IMR-90 (cell line): ENCODE measurements at regions not wholly inside any gene's neighbourhood (a gene's known extent, or its start where the extent isn't known, plus 50 kb on each side); places are given as distances from the start of the nearest gene placed in this dataset.

Experiments used
- ATAC-seq: fragments of 200-7000 bp; cut with Tn5 transposase; 2 replicates; pipeline ENCODE4 v1.9.1; 2020; ENCODE audit warnings: low read depth, mild to moderate bottlenecking, moderate library complexity
- BruUV-seq: library from RNA; stranded (reverse); fragments of 400-500 nt; replicated peaks from 2 replicates; lab custom pipeline; 2021; lab: Mats Ljungman, UMichigan
- CTCF ChIA-PET: fragments of 300-600 bp; formaldehyde crosslinking; extraction: SDS; loops from one replicate; lab custom pipeline; 2021; ENCODE audit warnings: antibody characterized with exemption; lab: Yijun Ruan, JAX
- POLR2A ChIA-PET: fragments of 300-600 bp; sonication (Branson Sonifier 250); formaldehyde crosslinking; loops from one replicate; lab custom pipeline; 2022; ENCODE audit warnings: antibody characterized with exemption; ENCODE audit not compliant: unreplicated experiment; lab: Charles Lee
- DNase-seq: peaks from one replicate; pipeline ENCODE4 v3.0.0; 2013
- H2AFZ ChIP-seq: replicated peaks from 2 replicates; pipeline ENCODE3; 2013; ENCODE audit warnings: low read length, mild to moderate bottlenecking; ENCODE audit not compliant: poor library complexity
- H2AK5ac ChIP-seq: 2 replicates; pipeline ENCODE4 v1.6.1; 2013; ENCODE audit warnings: low read depth, low read length, inconsistent platforms
- H2AK9ac ChIP-seq: replicated peaks from 2 replicates; pipeline ENCODE3; 2013; ENCODE audit warnings: mild to moderate bottlenecking, low read depth, low read length, moderate library complexity; ENCODE audit not compliant: poor library complexity
- H2BK120ac ChIP-seq: 2 replicates; pipeline ENCODE4 v1.6.1; 2013; ENCODE audit warnings: low read depth, low read length, inconsistent platforms
- H2BK15ac ChIP-seq: 3 replicates; pipeline ENCODE4 v1.6.1; 2013; ENCODE audit warnings: low read depth, low read length, inconsistent platforms
- H2BK20ac ChIP-seq: 2 replicates; pipeline ENCODE4 v1.6.1; 2013; ENCODE audit warnings: low read depth, mild to moderate bottlenecking, inconsistent platforms, low read length, moderate library complexity
- H2BK5ac ChIP-seq: 2 replicates; pipeline ENCODE4 v1.6.1; 2013; ENCODE audit warnings: mild to moderate bottlenecking, low read depth, low read length, inconsistent platforms; ENCODE audit not compliant: poor library complexity, severe bottlenecking
- H3K14ac ChIP-seq: replicated peaks from 2 replicates; pipeline ENCODE4 v1.6.1; 2013; ENCODE audit warnings: low read depth, low read length, inconsistent platforms
- H3K18ac ChIP-seq: 2 replicates; pipeline ENCODE4 v1.6.1; 2013; ENCODE audit warnings: low read depth, low read length, control low read depth
- H3K23ac ChIP-seq: 2 replicates; pipeline ENCODE4 v1.6.1; 2013; ENCODE audit warnings: low read depth, low read length, inconsistent platforms
- H3K27ac ChIP-seq: 2 replicates; pipeline ENCODE4 v1.5.1; 2013; ENCODE audit warnings: mild to moderate bottlenecking, control low read depth, low read length; ENCODE audit not compliant: insufficient read depth
- H3K27me3 ChIP-seq: 2 replicates; pipeline ENCODE4 v1.6.1; 2013; ENCODE audit warnings: low read length; ENCODE audit not compliant: control insufficient read depth, insufficient read depth
- H3K36me3 ChIP-seq: 2 replicates; pipeline ENCODE4 v1.6.1; 2013; ENCODE audit warnings: low read length, mixed read lengths; ENCODE audit not compliant: control insufficient read depth, insufficient read depth
- H3K4ac ChIP-seq: 2 replicates; pipeline ENCODE4 v1.6.1; 2013; ENCODE audit warnings: low read depth, low read length, inconsistent platforms
- H3K4me1 ChIP-seq: 2 replicates; pipeline ENCODE4 v1.6.1; 2013; ENCODE audit warnings: low read length, mixed read lengths; ENCODE audit not compliant: control insufficient read depth, insufficient read depth
- H3K4me2 ChIP-seq: 2 replicates; pipeline ENCODE4 v1.6.1; 2013; ENCODE audit warnings: low read depth, mild to moderate bottlenecking, control low read depth, low read length, moderate library complexity
- H3K4me3 ChIP-seq: 2 replicates; pipeline ENCODE4 v1.5.1; 2013; ENCODE audit warnings: low read depth, mild to moderate bottlenecking, control low read depth, low read length, moderate library complexity; ENCODE audit not compliant: insufficient read depth
- H3K56ac ChIP-seq: 2 replicates; pipeline ENCODE4 v1.6.1; 2013; ENCODE audit warnings: low read length, inconsistent platforms; ENCODE audit not compliant: insufficient read depth; ENCODE audit errors: extremely low read depth
- H3K79me1 ChIP-seq, 2 experiments: 2 replicates each; pipeline ENCODE4 v1.6.1; 2013; ENCODE audit warnings: low read length in 2 of 2, inconsistent platforms in 1 of 2, low read depth in 1 of 2
- H3K9ac ChIP-seq: 2 replicates; pipeline ENCODE4 v1.6.1; 2013; ENCODE audit warnings: low read depth, low read length, control low read depth
- H3K9me1 ChIP-seq: 2 replicates; pipeline ENCODE4 v1.6.1; 2013; ENCODE audit warnings: low read length, inconsistent platforms; ENCODE audit not compliant: insufficient read depth
- H3K9me3 ChIP-seq: 2 replicates; pipeline ENCODE4 v1.6.1; 2013; ENCODE audit warnings: low read length; ENCODE audit not compliant: control insufficient read depth, insufficient read depth
- H4K20me1 ChIP-seq: 2 replicates; pipeline ENCODE4 v1.6.1; 2013; ENCODE audit warnings: low read length, inconsistent platforms; ENCODE audit not compliant: insufficient read depth
- H4K5ac ChIP-seq: 2 replicates; pipeline ENCODE4 v1.6.1; 2013; ENCODE audit warnings: mild to moderate bottlenecking, low read depth, low read length, control low read depth
- H4K8ac ChIP-seq, 2 experiments: 2 replicates each; pipeline ENCODE4 v1.6.1; 2013; ENCODE audit warnings: low read depth in 2 of 2, low read length in 2 of 2, control low read depth in 1 of 2, inconsistent platforms in 1 of 2
- H4K91ac ChIP-seq: 2 replicates; pipeline ENCODE4 v1.6.1; 2013; ENCODE audit warnings: low read depth, low read length, inconsistent platforms; ENCODE audit not compliant: insufficient read depth
- BHLHE40 ChIP-seq: fragments of 150-350 bp; IDR thresholded peaks from 2 replicates; pipeline ENCODE4 v1.6.1; 2016; ENCODE audit warnings: mild to moderate bottlenecking, low read depth, low read length
- CEBPB ChIP-seq: IDR thresholded peaks from 2 replicates; pipeline ENCODE4 v1.6.1; 2012; ENCODE audit warnings: low read depth, low read length, improper control_type of control experiment
- CHD1 ChIP-seq: IDR thresholded peaks from 2 replicates; pipeline ENCODE4 v1.6.1; 2012; ENCODE audit warnings: low read depth, low read length, improper control_type of control experiment
- CTCF ChIP-seq: conservative IDR thresholded peaks from 2 replicates; pipeline ENCODE4 v1.5.1; 2012; ENCODE audit warnings: mild to moderate bottlenecking, low read depth, low read length, improper control_type of control experiment
- ELK1 ChIP-seq: fragments of 150-350 bp; IDR thresholded peaks from 2 replicates; pipeline ENCODE4 v1.6.1; 2016; ENCODE audit warnings: low read depth, mild to moderate bottlenecking, low read length, moderate library complexity, borderline replicate concordance
- FOS ChIP-seq: fragments of 150-350 bp; IDR thresholded peaks from 2 replicates; pipeline ENCODE4 v1.6.1; 2016; ENCODE audit warnings: low read depth, low read length
- MAFK ChIP-seq: IDR thresholded peaks from 2 replicates; pipeline ENCODE4 v1.6.1; 2012; ENCODE audit warnings: low read depth, low read length, improper control_type of control experiment
- MAZ ChIP-seq: IDR thresholded peaks from 2 replicates; pipeline ENCODE4 v1.6.1; 2012; ENCODE audit warnings: low read depth, mild to moderate bottlenecking, low read length, improper control_type of control experiment, moderate library complexity, borderline replicate concordance
- MXI1 ChIP-seq: IDR thresholded peaks from 2 replicates; pipeline ENCODE4 v1.6.1; 2012; ENCODE audit warnings: low read depth, mild to moderate bottlenecking, low read length, moderate library complexity, borderline replicate concordance
- NFE2L2 ChIP-seq: fragments of 150-350 bp; IDR thresholded peaks from 2 replicates; pipeline ENCODE4 v1.6.1; 2016; ENCODE audit warnings: low read depth, mild to moderate bottlenecking, low read length
- POLR2A ChIP-seq: IDR thresholded peaks from 2 replicates; pipeline ENCODE4 v1.6.1; 2012; ENCODE audit warnings: mild to moderate bottlenecking, low read depth, low read length
- RAD21 ChIP-seq: IDR thresholded peaks from 2 replicates; pipeline ENCODE4 v1.6.1; 2012; ENCODE audit warnings: low read length, improper control_type of control experiment
- RCOR1 ChIP-seq: IDR thresholded peaks from 2 replicates; pipeline ENCODE4 v1.6.1; 2012; ENCODE audit warnings: mild to moderate bottlenecking, low read length, improper control_type of control experiment; ENCODE audit not compliant: insufficient replicate concordance
- RFX5 ChIP-seq: IDR thresholded peaks from 2 replicates; pipeline ENCODE4 v1.8.0; 2012; ENCODE audit warnings: low read depth, mild to moderate bottlenecking, low read length, moderate library complexity
- SMC3 ChIP-seq: fragments of 150-350 bp; IDR thresholded peaks from 2 replicates; pipeline ENCODE4 v1.6.1; 2016; ENCODE audit warnings: low read depth, mild to moderate bottlenecking, antibody characterized with exemption, low read length, moderate library complexity
- USF2 ChIP-seq: fragments of 150-350 bp; IDR thresholded peaks from 2 replicates; pipeline ENCODE4 v1.6.1; 2017; ENCODE audit warnings: mild to moderate bottlenecking, antibody characterized with exemption, low read length, low read depth
- WGBS, 2 experiments: methylation state at CpG; one replicate each; pipeline versions ENCODE4 v1.1.5 to v1.1.7; 2013; ENCODE audit warnings: missing lambda C conversion rate in 2 of 2; ENCODE audit not compliant: insufficient read length in 1 of 2; ENCODE audit errors: extremely low coverage in 2 of 2; 5-methylcytosine and 5-hydroxymethylcytosine counted together
- dilution Hi-C: fragments of 300-500 bp; cut with HindIII; formaldehyde crosslinking; loops from one replicate; pipeline ENCODE4 v1.14.3; 2018; ENCODE audit warnings: low sequenced_read_pairs; ENCODE audit not compliant: unreplicated experiment
- in situ Hi-C: fragments of 300-500 bp; cut with MboI; formaldehyde crosslinking; loops from 3 replicates; pipeline ENCODE4 v1.14.3; 2019; ENCODE audit warnings: low sequenced_read_pairs, inconsistent platforms, mixed read lengths
- intact Hi-C: fragments of 100-400 bp; cut with micrococcal nuclease; formaldehyde crosslinking; loops from 2 replicates; pipeline ENCODE4 v1.10.0; 2022

GRCh38 chr10:28874210-28874609 is 196.9 kb downstream of the BAMBI start:
- TF ChIP-seq NFE2L2 (no peak), MAZ (no peak), FOS (no peak), RAD21 (no peak), CTCF (no peak), MXI1 (no peak), CEBPB (no peak), POLR2A (no peak), CHD1 (no peak), BHLHE40 (no peak), USF2 (no peak), SMC3 (no peak), RFX5 (no peak), MAFK (no peak), RCOR1 (no peak), ELK1 (no peak)
- H4K91ac ChIP-seq: no peak overlapping the region
- intact Hi-C loops: no loop called here

More at GRCh38 chr10:28874210-28874609, 196.9 kb downstream of the BAMBI start:
- no peak overlapping the region for H3K56ac ChIP-seq
- no TSS peak for BruUV-seq
- H2AK9ac ChIP-seq: no peak overlapping the region
- no peak overlapping the region for H2AFZ ChIP-seq
- DNase-seq: no peak
- no peak overlapping the region for H2BK15ac ChIP-seq
- no peaks in the 10 kb centered on the region for H3K9me1 ChIP-seq
- H3K36me3 ChIP-seq: no peaks in the 10 kb centered on the region
- no peak overlapping the region for H2BK120ac ChIP-seq
- no peak overlapping the region for H2BK5ac ChIP-seq
- no peak overlapping the region for H3K4ac ChIP-seq
- H3K23ac ChIP-seq: no peak overlapping the region
- H3K4me2 ChIP-seq: no peak overlapping the region
- WGBS, 2 experiments: no CpG with 5 or more reads among the region's 1 CpG
- no peak overlapping the region for H2AK5ac ChIP-seq
- H4K5ac ChIP-seq: no peak overlapping the region
- H4K20me1 ChIP-seq: no peaks in the 10 kb centered on the region
- no peak overlapping the region for H2BK20ac ChIP-seq
- H3K4me3 ChIP-seq: no peak overlapping the region
- no peaks in the 10 kb centered on the region for H3K79me1 ChIP-seq
- H3K14ac ChIP-seq: no peak overlapping the region
- no peak overlapping the region for H3K27ac ChIP-seq
- no peak overlapping the region for H4K8ac ChIP-seq
- no peak overlapping the region for H3K18ac ChIP-seq
- no peak overlapping the region for H3K9ac ChIP-seq
- H3K27me3 ChIP-seq: no peaks in the 10 kb centered on the region; the same call in 1 of the 2 replicates
- in situ Hi-C loops (no loop called here), dilution Hi-C loops (no loop called here)
- no peaks in the 10 kb centered on the region for H3K4me1 ChIP-seq
- POLR2A ChIA-PET: no interaction called here
- H3K9me3 ChIP-seq: no peaks in the 10 kb centered on the region
- ATAC-seq: no peak
- CTCF ChIA-PET: no interaction called here
